Activated CD4-positive, CD25-positive, alpha-beta regulatory T cell treated with anti-CD3 and anti-CD28 coated beads, Interleukin-2, amount 50 U/mL, for 16 hours (primary cell): ENCODE measurements at regions not wholly inside any gene's neighbourhood (a gene's known extent, or its start where the extent isn't known, plus 50 kb on each side); places are given as distances from the start of the nearest gene placed in this dataset.
"Not testable (repeated sequence)": the region's sequence is repeated elsewhere in the genome, so short reads cannot be mapped to it uniquely, and the experiment has no call there.

Experiments
- DNase-seq: peaks from one replicate; pipeline ENCODE4 v3.0.0-alpha.2; 2020; ENCODE audit warnings: low read depth, low spot score

DNA sequence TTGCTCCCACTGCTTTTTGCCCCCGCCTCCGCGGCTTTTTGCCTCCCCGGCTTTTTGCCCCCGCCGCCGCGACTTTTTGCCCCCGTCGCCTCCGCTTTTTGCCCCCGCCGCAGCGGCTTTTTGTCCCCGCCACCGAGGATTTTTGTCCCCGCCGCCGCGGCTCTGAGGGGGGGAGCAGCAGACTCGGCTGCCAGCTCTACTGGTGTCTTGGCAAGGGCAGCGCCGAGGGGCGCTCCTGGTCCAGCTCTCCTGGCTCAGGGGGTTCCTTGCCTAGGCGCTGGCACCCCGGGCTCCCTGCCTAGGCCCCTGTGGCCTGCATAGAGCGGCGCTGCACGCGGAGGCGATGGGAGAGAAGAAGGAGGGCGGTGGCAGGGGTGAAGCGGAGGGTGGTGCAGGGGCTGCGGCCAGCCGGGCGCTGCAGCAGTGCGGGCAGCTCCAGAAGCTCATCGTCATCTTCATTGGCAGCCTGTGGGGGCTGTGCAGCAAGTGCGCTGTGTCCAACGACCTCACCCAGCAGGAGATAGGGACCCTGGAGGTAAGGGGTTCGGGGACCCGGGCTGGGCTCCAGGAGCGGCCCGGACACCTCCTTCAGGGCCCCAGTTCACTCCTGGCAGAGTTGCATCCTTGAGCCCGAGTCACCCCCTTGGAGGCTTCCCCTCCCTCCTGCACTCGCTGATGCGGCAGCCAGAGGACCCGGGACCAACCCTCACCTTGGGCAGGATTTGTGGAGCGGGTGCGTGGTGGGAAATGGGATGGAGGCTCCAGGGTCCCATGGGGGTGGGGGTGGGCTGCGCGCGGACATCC lies 642.4 kb downstream of the GOLGA6L6 start:
- no peak for DNase-seq

DNA sequence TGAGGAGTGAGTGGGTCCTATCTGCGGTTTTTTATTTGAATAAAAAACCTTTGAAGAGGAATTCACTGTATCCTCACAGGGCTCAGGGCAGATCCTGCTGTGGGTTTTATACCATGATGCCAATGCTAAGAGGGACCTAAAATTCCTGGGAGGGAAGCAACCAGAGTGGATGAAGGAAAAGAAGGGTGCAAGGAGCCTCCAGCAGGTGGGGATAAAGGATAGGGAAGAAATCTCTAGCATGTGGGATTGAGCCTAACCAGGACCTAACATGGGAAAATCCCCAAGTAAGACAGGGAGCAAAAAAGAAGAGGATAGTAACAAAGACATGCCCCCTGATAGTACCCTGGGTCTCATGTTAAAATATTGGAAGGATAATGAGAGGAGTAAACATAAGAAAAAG lies 652.8 kb downstream of the GOLGA6L6 start:
- DNase-seq: not testable (repeated sequence)

DNA sequence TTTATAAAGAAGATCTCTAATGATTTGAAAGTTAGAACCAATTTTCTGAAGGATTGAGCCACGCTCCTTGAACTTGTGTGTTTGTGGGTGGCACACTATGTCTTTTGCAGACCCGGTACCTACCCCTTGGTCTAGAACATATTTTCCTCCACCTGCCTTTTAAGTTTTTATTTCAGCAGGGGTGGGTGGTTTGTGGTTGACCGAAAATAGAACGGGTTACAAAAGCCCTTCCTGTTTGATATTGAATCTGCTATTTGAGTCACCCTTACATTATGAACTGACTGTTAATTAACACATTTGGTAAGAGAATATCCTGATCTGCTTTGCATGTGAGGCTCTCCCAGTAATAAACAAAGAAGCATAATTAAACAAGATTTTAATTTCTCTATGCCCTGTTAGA lies 697.5 kb downstream of the GOLGA6L6 start:
- not testable (repeated sequence) for DNase-seq
